ENCODE measurements at regions not wholly inside any gene's neighbourhood (a gene's known extent, or its start where the extent isn't known, plus 50 kb on each side); places are given as distances from the start of the nearest gene placed in this dataset.

- no peak overlapping the region for H3K4me3 ChIP-seq
- H3K9me3 Mint-ChIP-seq: no peaks in the 10 kb centered on the region
- H3K27ac ChIP-seq: no peak overlapping the region
- no peak overlapping the region for H3K4me3 Mint-ChIP-seq
- H3K36me3 Mint-ChIP-seq: no peaks in the 10 kb centered on the region
- H4K20me1 ChIP-seq (ENCODE audit: low read depth): no peaks in the 10 kb centered on the region
- H3K4me1 ChIP-seq: peaks cover 8% of the 10 kb centered on the region
- peaks cover 8% of the 10 kb centered on the region for H3K4me1 Mint-ChIP-seq
- no peaks in the 10 kb centered on the region for H3K27me3 Mint-ChIP-seq (ENCODE audit: insufficient read depth, low read depth)
- no peak overlapping the region for H3K9ac ChIP-seq
- no peak overlapping the region for H3K4me2 ChIP-seq
- DNase-seq (ENCODE audit: low spot score): no peak
- no peaks in the 10 kb centered on the region for H3F3A ChIP-seq (ENCODE audit: low read depth)
- TF ChIP-seq EZH2phosphoT487 (IDR thresholded peaks at IDR 0.05) (no peak), CTCF (IDR thresholded peaks at IDR 0.05) (no peak), EZH2 (IDR thresholded peaks at IDR 0.05) (no peak)
- H3K27me3 ChIP-seq: no peaks in the 10 kb centered on the region
- no peaks in the 10 kb centered on the region for H3K79me2 ChIP-seq (ENCODE audit: low read depth)
- H3K36me3 ChIP-seq: no peaks in the 10 kb centered on the region
- no peak overlapping the region for H3K27ac Mint-ChIP-seq
- H3K9me3 ChIP-seq (ENCODE audit: low read depth): no peaks in the 10 kb centered on the region
- no peak overlapping the region for H2AFZ ChIP-seq (replicated peaks)
These were observed 280.7 kb upstream of the FAR2 start for GRCh38 chr12:28868414-28868813.

GRCh38 chr12:28869197-28869596, 279.9 kb upstream of the FAR2 start:
- H3K4me1 Mint-ChIP-seq: peaks cover 8% of the 10 kb centered on the region
- Histone ChIP-seq H3F3A (ENCODE audit: low read depth) (no peaks in the 10 kb centered on the region), H2AFZ (replicated peaks) (no peak overlapping the region), H3K27ac (no peak overlapping the region), H3K4me1 (peaks cover 8% of the 10 kb centered on the region), H3K79me2 (ENCODE audit: low read depth) (no peaks in the 10 kb centered on the region), H4K20me1 (ENCODE audit: low read depth) (no peaks in the 10 kb centered on the region), H3K4me3 (no peak overlapping the region), H3K4me2 (no peak overlapping the region), H3K27me3 (no peaks in the 10 kb centered on the region), H3K9ac (no peak overlapping the region), H3K36me3 (no peaks in the 10 kb centered on the region), H3K9me3 (ENCODE audit: low read depth) (no peaks in the 10 kb centered on the region)
- no peaks in the 10 kb centered on the region for H3K27me3 Mint-ChIP-seq (ENCODE audit: insufficient read depth, low read depth)
- H3K9me3 Mint-ChIP-seq: no peaks in the 10 kb centered on the region
- H3K36me3 Mint-ChIP-seq: no peaks in the 10 kb centered on the region
- no peak for DNase-seq (ENCODE audit: low spot score)
- no peak overlapping the region for H3K27ac Mint-ChIP-seq
- no peak overlapping the region for H3K4me3 Mint-ChIP-seq
- no peak for TF ChIP-seq CTCF (IDR thresholded peaks at IDR 0.05)
- TF ChIP-seq EZH2 (IDR thresholded peaks at IDR 0.05): no peak
- no peak for TF ChIP-seq EZH2phosphoT487 (IDR thresholded peaks at IDR 0.05)

GRCh38 chr12:28870839-28871440, 278.1 kb upstream of the FAR2 start:
- no peaks in the 10 kb centered on the region for H3K27me3 Mint-ChIP-seq (ENCODE audit: insufficient read depth, low read depth)
- Histone ChIP-seq H3K79me2 (ENCODE audit: low read depth) (no peaks in the 10 kb centered on the region), H3F3A (ENCODE audit: low read depth) (no peaks in the 10 kb centered on the region), H3K4me1 (peaks cover 8% of the 10 kb centered on the region), H3K4me3 (no peak overlapping the region), H3K9me3 (ENCODE audit: low read depth) (no peaks in the 10 kb centered on the region), H3K36me3 (no peaks in the 10 kb centered on the region), H2AFZ (replicated peaks) (no peak overlapping the region), H3K27me3 (no peaks in the 10 kb centered on the region), H3K9ac (no peak overlapping the region), H4K20me1 (ENCODE audit: low read depth) (no peaks in the 10 kb centered on the region), H3K27ac (no peak overlapping the region), H3K4me2 (no peak overlapping the region)
- no peaks in the 10 kb centered on the region for H3K36me3 Mint-ChIP-seq
- TF ChIP-seq EZH2 (IDR thresholded peaks at IDR 0.05) (no peak), EZH2phosphoT487 (IDR thresholded peaks at IDR 0.05) (no peak), CTCF (IDR thresholded peaks at IDR 0.05) (no peak)
- H3K4me3 Mint-ChIP-seq: no peak overlapping the region
- no peak for DNase-seq (ENCODE audit: low spot score)
- no peaks in the 10 kb centered on the region for H3K9me3 Mint-ChIP-seq
- H3K4me1 Mint-ChIP-seq: peaks cover 8% of the 10 kb centered on the region
- no peak overlapping the region for H3K27ac Mint-ChIP-seq
